Cardiac fibroblast (primary cell): ENCODE measurements at regions not wholly inside any gene's neighbourhood (a gene's known extent, or its start where the extent isn't known, plus 50 kb on each side); places are given as distances from the start of the nearest gene placed in this dataset.
A peak's percentile ranks its signal among the peaks of the same experiment; 100 is the strongest.

ENCODE experiments used
- DNase-seq, 2 donors: peaks; one replicate each; pipeline versions ENCODE4 v3.0.0 to v3.0.0-alpha.2; 2010; ENCODE audit warnings: low read depth in 2 of 2
- H3K4me3 ChIP-seq, 2 donors: replicated peaks in 1 of 2; 1 replicate in 1 of 2; 2 replicates in 1 of 2; pipeline ENCODE4 v1.5.1; 2011; ENCODE audit warnings: low read depth in 2 of 2, low read length in 2 of 2, mild to moderate bottlenecking in 2 of 2, moderate library complexity in 1 of 2
- CTCF ChIP-seq: IDR thresholded peaks from one replicate; pipeline ENCODE4 v1.5.1; 2011; ENCODE audit warnings: low read depth, mild to moderate bottlenecking, low read length, inconsistent platforms

GRCh38 chr2:114175507-114175906, 266.9 kb upstream of the DPP10 start:
- no peak for TF ChIP-seq CTCF
- no peak for DNase-seq
- H3K4me3 ChIP-seq = no peak overlapping the region

GRCh38 chr2:114185501-114185900, 256.9 kb upstream of the DPP10 start:
- no peak overlapping the region for H3K4me3 ChIP-seq
- TF ChIP-seq CTCF = no peak
- no peak for DNase-seq

- DNase-seq = peak in 1 of 2 donors; percentile 17
- no peak for TF ChIP-seq CTCF
- no peak overlapping the region for H3K4me3 ChIP-seq
Observed at GRCh38 chr2:114192362-114192761, 250.1 kb upstream of the DPP10 start.

GRCh38 chr2:114201781-114202180, 240.7 kb upstream of the DPP10 start:
- DNase-seq = no peak
- no peak overlapping the region for H3K4me3 ChIP-seq
- TF ChIP-seq CTCF = no peak

- no peak for TF ChIP-seq CTCF
- DNase-seq = no peak
Observed at GRCh38 chr2:114203679-114204078, 238.8 kb upstream of the DPP10 start.

GRCh38 chr2:114213808-114214207, 228.6 kb upstream of the DPP10 start:
- DNase-seq = no peak

More at GRCh38 chr2:114203679-114204078, 238.8 kb upstream of the DPP10 start:
- no peak overlapping the region for H3K4me3 ChIP-seq

More at GRCh38 chr2:114213808-114214207, 228.6 kb upstream of the DPP10 start:
- no peak overlapping the region for H3K4me3 ChIP-seq
- no peak for TF ChIP-seq CTCF
